AG09319 (cell line): ENCODE measurements at regions not wholly inside any gene's neighbourhood (a gene's known extent, or its start where the extent isn't known, plus 50 kb on each side); places are given as distances from the start of the nearest gene placed in this dataset.

ENCODE experiments used
- DNase-seq: peaks from one replicate; pipeline ENCODE4 v3.0.0-alpha.2; 2010; ENCODE audit warnings: low read depth; ENCODE audit errors: extremely low read depth
- TF ChIP-seq, protein P1 (sequence below): IDR thresholded peaks from 2 replicates; pipeline ENCODE4 v1.5.1; 2011; ENCODE audit warnings: low read depth, mild to moderate bottlenecking, inconsistent platforms, low read length, moderate library complexity

DNA sequence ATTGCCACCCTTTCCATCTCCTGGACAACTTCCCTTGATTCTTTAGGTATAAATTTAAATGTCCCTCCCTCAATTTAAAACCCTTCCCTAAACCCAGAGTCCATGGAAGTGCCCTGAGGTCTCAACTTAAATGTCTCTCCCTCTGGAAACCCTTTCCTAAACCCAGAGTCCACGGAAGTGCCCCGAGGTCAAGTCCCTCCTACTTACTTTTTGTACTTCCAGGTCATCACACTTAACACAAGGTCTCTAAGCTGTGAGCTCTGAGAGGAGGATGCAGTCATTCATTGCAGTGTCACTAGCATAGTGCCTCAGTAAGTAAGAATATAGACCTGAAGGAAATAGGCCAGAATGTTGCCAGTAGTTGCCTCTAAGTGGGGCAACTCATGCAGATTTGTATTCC lies 78.2 kb upstream of the BNC1 start:
- TF ChIP-seq, protein P1, sequence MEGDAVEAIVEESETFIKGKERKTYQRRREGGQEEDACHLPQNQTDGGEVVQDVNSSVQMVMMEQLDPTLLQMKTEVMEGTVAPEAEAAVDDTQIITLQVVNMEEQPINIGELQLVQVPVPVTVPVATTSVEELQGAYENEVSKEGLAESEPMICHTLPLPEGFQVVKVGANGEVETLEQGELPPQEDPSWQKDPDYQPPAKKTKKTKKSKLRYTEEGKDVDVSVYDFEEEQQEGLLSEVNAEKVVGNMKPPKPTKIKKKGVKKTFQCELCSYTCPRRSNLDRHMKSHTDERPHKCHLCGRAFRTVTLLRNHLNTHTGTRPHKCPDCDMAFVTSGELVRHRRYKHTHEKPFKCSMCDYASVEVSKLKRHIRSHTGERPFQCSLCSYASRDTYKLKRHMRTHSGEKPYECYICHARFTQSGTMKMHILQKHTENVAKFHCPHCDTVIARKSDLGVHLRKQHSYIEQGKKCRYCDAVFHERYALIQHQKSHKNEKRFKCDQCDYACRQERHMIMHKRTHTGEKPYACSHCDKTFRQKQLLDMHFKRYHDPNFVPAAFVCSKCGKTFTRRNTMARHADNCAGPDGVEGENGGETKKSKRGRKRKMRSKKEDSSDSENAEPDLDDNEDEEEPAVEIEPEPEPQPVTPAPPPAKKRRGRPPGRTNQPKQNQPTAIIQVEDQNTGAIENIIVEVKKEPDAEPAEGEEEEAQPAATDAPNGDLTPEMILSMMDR, result no peak
- no peak for DNase-seq

DNA sequence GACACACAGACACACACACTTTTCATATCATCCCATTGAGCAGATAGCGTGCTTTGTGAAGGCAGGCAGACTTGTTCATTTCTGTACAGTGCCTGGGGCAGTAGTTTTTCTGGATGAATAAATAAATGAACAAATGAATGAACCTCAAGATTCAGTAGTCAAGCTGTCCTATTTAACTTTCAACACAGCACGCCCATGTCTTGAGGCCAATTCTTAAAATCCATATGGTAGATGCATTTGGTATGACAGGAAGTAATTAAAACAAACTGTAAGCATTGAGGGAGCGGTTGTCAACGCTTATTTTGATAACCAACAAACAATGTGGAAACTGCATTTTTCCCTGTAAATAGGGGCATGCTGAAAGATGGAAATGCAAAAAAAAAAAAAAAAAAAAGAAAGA lies 80.0 kb upstream of the BNC1 start:
- TF ChIP-seq, protein P1, result no peak
- DNase-seq, result no peak

DNA sequence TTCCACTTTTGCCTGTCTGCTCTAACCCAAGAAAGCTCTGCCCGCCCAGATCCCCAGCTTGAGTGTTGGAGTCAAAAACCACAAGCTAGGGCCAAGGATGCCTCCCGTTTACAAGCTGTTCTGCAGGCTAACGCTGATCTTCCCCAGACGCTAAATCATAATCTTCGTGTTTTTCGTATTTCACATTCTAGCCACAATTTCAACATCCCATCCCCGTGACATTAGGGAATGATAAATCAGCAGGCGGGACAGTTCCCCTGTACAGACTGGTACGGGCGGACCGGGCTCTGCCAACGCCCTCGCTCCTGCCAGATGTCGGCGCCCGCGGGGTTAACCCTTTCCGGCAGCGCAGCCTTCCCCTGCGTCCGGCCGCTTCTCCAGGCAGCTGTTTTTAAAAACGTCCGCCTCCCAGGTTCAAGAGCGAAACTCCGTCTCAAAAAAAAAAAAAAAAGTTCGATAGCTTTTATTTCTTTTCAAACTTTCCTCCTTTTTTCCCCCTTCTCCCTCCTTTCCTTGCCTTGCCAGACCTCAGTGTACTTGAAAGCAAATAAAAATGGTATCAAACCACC lies 81.0 kb upstream of the BNC1 start:
- no peak for DNase-seq
- TF ChIP-seq, protein P1, result no peak

DNA sequence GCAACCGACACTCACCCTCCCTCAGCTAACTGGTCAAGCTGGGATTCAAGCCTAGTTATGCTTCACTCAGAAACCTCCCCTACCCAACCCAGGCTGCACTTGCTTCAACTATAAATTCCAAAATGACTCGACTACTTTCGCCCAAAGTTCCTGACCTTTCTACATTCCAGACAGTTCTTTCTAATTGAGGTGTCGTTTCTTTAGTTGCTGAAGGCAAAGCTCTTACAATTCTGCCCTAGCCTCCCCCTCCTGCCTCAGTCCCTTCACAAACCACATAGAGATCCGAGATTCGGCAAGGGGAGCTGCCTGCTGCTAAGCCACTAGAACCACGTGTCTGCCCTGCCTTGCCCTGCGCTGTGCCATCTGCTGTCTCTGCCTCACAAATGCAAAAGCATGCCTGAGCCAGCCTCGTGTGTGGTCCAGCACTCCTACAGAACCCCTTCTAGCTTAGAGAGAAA lies 74.7 kb upstream of the SH3GL3 start:
- DNase-seq, result no peak
- TF ChIP-seq, protein P1, result no peak

DNA sequence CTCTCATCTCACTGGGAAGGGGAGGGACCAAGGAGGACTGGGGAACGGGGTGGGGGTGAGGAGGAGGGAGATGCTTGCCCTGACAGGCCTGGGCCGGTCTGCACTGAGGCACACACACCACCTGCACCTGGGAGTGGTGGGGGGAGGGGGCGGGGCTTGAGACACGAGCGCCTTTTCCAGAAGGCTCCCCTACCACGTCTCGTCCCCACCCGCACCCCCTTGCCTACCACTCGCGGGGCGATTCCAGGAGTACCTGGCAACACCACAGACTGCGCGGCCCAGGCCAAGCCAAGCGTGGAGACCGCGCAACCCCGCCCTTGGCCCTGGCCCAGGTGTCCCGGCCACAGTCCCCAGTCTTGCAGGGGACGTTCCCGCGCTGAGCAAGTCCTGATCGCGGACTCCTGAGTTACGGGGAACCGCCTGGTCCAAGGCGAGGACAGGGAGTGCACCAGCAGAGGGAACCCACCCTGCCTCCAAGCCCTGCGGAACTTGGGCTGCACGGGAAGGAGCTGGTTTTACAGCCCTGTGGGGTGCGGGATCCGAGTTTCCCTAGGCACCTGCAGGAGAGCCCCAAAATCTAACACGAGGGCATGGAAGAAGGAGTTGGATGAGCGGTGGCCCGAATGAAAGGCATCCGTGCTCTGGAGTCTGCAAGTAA lies 68.1 kb upstream of the SH3GL3 start:
- no peak for DNase-seq

DNA sequence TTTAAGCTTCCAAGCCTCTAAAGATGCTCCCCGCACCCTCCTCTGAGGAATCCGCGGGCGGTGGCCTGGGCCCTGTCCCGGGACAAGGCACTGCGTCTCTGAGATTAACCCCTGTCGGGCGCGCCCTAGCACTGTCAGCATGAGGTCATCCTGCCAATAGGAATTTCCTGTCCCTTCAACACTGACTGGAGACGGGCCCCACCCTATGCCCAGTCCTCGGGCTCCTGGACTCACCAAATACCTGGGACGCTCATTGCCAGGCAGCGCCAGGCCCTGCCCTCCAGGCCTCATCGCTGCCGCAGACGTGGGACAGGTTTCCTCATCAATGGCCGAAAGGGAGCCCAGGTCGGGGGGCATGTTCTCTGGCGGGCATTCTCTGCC lies 67.6 kb upstream of the SH3GL3 start:
- TF ChIP-seq, protein P1, result no peak
- DNase-seq, result no peak

More for the DNA sequence above, 68.1 kb upstream of the SH3GL3 start:
- TF ChIP-seq, protein P1, result no peak; the same call in 1 of the 2 replicates

DNA sequence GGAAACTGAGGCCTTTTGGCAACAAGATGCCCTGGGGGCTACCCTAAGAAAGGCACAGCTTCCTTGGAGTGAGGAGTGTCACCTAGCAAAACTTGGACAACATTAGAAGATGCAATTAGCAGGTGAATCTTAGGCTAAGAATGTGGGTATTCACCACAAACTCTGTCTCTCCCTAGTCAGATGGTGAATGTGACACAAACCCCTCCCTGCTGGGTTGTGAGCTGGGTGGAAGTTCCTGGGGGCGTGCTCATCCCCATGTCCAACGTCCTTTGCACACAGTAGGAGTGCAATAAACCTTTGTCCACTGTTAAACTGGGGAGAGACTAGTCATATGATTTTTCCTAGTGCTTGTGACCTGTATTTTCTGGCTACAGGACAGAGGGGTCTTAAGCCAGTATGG lies 67.1 kb upstream of the SH3GL3 start:
- TF ChIP-seq, protein P1, result no peak
- DNase-seq, result no peak
